ENCODE measurements at regions not wholly inside any gene's neighbourhood (a gene's known extent, or its start where the extent isn't known, plus 50 kb on each side); places are given as distances from the start of the nearest gene placed in this dataset.
"Not testable (repeated sequence)": the region's sequence is repeated elsewhere in the genome, so short reads cannot be mapped to it uniquely, and the experiment has no call there.

DNA sequence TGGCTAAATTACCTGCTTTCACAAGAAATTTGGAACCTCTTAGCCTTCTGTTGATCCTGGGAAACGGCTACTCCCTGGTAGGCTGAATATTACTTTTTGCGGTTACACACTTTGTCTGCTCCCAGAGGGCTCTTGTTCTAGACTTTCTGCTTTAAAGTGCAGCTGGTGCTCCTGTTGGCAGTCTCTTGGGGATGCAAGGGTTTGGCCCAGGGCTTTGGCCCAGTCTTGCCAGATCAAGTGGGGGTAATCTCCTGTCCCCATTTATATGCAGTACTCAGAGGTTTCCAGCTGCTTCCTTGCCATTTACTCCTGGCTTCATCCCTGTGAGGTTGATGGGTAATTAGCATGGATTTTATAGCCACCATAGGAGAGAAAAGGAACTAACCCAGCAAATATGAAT is 558.2 kb upstream of the MIS18BP1 start:
- no peak for DNase-seq

DNA sequence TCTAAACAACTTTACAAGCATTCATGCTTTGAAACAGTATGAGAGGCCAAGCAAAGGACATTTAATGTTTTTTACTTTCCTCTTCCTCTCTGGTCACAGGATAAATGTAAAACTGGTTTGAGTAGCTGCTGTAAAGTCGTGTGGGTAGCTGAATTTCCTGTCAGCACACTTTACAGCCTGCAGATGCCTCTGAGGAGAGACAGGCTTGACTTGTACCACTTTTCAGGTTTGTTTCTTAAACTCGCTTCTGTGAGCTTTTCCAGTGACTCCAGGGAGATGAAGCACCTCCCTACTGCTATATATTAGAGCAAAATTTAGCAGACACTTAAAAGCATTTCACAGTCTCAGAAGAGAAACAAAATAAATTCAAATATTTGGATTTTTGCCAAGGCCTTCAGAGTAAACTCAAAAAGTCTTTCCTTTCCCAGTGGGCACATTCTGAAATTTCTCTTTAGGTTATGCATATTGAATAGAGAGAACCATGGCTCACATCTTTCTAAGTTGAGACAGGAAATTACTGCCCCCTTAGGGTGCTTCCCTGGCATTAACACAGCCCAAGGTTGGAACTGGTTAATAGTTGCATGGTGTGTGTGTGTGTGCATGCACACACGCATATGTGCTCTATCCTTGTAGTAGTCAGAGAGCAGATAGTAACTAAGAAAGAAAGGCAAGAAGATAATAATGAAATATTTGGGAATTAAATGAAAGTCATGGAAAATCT is 557.3 kb upstream of the MIS18BP1 start:
- no peak for DNase-seq

GRCh38 chr14:45807178-45807899 is 554.3 kb upstream of the MIS18BP1 start:
- no peak for DNase-seq

DNA sequence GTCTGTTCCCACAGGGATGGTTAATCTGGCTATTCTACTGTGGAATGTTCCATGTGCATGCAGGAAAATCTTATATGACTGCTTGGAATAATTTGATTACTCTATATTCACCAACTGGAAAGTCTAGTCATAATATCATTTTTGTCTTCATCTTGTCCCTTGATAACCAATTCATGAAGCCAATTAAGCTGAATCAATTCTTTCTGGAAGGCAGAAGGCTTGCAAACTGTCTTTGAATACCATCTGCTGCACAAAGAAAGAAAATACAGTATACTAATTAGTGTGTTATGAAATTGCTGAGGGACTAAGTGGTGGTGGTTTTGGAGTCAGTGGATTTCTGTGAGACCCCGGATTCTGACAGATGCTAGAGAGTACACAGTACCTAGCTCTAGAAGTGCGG is 546.5 kb upstream of the MIS18BP1 start:
- DNase-seq = no peak

DNA sequence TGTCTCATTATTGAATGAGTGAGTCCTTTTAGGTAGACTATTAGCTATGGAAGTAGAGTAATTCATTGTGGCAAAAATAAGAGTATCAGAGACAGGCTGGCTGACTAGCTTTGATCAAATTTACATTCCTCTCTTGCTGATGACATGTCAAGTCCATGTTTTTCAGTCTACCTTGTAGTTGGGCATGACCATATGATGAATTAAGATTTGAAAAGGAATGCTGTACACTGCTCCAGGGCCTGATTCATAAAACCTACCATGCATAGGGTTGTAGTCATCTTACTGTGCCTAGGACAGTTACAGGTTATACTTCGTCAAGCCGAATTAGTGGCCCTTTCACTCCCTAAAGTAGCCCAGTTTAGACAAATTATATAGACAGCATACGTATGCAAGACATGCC is 545.7 kb upstream of the MIS18BP1 start:
- DNase-seq = no peak

DNA sequence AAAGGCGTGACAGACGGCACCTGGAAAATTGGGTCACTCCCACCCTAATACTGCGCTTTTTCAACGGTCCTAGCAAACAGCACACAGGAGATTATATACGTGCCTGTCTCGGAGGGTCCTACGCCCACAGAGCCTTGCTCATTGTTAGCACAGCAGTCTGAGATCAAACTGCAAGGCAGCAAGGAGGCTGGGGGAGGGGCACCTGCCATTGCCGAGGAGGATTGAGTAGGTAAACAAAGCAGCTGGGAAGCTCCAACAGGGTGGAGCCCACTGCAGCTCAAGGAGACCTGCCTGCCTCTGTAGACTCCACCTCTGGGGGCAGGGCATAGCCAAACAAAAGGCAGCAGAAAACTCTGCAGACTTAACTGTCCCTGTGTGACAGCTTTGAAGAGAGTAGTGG is 543.0 kb upstream of the MIS18BP1 start:
- DNase-seq = not testable (repeated sequence)

GRCh38 chr14:45793081-45793480 is 540.1 kb upstream of the MIS18BP1 start:
- DNase-seq = no peak

GRCh38 chr14:45790293-45790692 is 537.3 kb upstream of the MIS18BP1 start:
- no peak for DNase-seq

DNA sequence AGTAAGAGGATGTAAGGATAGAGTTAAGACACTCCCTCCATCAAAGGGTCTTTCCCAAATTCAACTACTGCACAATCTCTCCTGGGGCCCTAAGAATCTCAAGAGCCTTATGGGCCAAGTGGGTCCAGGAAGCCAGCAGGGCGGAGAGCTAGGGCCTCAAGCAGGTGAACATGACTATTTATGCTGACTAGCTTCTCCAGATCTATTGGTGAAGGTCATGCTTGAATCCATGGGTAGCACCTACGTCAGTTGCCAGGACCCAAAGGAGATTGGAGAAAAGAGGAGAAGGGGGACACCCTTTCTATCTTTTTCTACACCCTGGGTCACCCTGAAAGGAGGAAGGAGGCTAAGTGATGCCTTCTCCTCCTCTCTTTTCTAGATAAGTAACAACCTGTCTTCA is 534.2 kb upstream of the MIS18BP1 start:
- no peak for DNase-seq

DNA sequence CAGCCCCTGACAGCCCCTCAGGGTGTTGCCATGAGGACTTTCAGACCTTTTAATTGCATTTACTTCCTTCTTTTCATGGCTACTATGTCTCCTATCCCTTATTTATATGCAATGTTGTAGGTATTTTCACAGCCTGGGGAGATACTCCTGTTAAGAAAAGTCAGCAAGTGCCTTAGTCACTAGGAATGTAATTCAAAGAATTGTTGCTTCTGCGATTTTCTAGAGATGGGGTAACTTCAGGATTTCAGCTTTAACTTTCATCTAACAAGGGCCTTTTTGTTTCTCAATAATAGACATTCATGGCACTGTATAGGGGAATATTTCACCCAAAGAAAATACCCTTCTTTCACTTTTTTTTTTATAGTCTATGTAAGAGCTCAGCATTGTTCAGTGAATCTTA is 533.3 kb upstream of the MIS18BP1 start:
- no peak for DNase-seq

DNA sequence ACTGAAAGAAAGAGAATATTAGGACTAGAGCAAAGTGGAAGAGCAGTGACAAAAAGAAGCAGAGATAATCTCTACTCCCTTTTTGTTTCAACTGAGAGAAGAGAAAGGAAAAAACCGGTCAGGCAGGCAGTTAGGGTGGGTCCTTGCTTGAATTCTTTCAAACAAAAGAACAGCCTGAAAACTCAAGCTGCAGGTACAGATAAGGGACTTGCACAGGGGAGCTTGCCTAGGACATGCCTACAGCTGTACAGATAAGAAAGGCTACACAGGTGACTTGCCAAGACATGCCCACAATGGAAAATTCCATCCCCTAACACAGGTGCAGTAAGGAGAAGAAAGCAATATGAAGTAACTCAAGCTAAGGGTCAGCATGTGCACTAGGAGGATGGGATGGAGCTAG is 532.2 kb upstream of the MIS18BP1 start:
- DNase-seq = no peak

DNA sequence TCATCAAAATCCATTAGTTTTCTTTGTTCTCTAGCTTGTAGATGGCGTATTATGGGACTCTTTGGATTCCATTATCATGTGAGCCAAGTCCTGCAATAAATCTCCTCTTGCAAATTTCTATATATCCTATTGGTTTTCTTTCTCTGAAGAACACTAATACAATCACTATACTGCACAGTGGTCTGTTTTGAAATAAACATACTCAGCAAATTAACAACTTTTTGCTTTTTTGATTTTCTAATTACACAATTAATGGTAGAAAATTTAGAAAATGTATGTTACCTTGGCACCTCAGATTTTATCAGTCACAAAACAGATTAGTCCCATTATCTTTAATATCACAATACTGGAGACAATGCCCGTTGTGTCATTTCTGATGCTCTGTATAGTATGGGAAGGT is 513.2 kb upstream of the MIS18BP1 start:
- DNase-seq = no peak

GRCh38 chr14:45757655-45758054 is 504.7 kb upstream of the MIS18BP1 start:
- no peak for DNase-seq

DNA sequence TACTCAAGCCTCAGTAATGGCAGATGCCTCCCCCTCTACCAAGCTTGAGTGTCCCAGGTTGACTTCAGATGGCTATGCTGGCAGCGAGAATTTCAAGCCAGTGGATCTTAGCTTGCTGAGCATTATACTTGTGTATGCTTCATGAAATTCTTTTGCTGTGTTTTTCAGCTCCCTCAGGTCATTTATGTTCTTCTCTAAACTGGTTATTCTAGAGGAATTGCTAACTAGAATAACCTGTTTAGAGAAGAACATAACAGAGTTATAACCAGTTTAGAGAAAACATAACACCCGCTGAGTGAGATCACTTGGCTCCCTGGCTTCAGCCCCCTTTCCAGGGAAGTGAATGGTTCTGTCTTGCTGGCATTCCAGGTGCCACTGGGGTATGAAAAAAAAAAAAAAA is 503.4 kb upstream of the MIS18BP1 start:
- not testable (repeated sequence) for DNase-seq

- DNase-seq = no peak
Observed at GRCh38 chr14:45743884-45744283, 490.9 kb upstream of the MIS18BP1 start.

- no peak for DNase-seq
Observed at GRCh38 chr14:45742187-45742586, 489.2 kb upstream of the MIS18BP1 start.

DNA sequence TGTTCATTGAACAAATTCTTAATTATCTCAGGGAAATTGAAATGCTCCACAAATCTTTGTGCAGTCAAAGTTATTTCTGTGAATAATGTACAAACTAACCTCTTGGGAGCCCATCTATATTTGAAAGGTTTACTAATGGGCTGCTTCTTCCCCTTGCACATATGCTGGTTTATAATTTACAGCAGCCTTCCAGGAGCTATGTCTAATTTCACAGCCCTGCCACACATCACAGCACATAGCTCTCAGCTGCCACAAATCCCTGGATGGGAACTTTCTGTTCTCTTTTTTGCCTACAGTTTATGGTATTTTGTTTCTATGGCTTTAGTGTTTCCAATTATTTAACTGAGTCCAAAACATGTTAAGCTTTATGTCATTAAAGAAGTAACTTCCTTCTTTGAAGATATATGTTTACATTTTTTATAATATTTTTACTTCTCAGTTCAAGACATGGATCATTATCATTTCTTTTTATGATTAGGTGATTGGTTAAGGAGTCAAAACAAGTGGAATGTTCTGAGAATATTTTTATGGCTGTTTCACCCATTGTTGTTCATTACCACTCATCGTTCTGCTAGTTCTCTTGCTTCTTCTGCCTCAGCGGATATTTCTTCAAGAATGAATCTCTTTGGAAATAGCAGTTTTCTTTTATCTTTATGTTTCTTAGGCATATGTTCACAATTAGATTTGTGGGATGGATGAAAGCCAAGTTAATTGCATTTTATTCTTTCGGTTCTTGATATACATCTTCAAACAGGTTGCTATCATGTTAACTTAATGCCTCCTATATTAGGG is 475.6 kb upstream of the MIS18BP1 start:
- no peak for DNase-seq

DNA sequence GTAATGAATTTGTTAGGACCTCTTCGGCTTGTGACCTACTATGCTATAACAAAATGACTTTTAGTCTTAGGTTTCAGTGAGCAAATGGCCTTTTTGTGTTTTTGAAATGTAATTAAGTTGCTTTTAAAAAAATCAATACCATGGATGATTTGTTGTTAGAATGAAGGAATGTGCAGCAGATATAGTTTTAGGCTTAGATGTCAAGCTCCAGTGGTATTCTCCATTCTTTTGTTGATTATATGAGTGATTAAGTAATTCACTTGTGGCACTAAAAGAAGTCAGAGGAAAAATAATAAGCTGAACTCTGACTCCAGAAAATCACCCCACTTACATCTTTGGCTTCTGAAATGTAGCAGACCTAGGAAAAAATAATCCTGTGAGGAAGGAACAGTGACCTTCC is 474.1 kb upstream of the MIS18BP1 start:
- DNase-seq = no peak

DNA sequence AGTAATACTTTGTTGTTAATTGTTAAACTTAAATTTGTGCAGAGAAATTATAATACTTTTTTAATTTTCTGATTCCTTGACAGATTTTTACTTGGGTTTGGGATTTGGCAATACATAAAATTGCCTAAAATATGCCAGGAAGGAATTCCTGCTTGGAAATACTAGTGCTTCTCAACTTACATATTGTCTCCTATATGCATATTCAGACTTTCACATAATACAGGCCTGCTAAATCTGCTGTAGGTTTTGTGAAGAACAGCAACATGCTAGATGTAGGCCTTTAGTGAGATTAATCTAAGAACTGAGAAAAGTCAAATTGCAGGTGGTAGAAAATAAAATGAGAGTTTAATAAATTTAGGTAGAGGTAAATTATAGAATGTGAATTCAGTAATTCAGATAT is 468.5 kb upstream of the MIS18BP1 start:
- DNase-seq = no peak

- no peak for DNase-seq
Observed at GRCh38 chr14:45716572-45716971, 463.6 kb upstream of the MIS18BP1 start.

- DNase-seq = no peak
Observed at GRCh38 chr14:45715946-45716345, 462.9 kb upstream of the MIS18BP1 start.

GRCh38 chr14:45709541-45709940 is 456.5 kb upstream of the MIS18BP1 start:
- no peak for DNase-seq

DNA sequence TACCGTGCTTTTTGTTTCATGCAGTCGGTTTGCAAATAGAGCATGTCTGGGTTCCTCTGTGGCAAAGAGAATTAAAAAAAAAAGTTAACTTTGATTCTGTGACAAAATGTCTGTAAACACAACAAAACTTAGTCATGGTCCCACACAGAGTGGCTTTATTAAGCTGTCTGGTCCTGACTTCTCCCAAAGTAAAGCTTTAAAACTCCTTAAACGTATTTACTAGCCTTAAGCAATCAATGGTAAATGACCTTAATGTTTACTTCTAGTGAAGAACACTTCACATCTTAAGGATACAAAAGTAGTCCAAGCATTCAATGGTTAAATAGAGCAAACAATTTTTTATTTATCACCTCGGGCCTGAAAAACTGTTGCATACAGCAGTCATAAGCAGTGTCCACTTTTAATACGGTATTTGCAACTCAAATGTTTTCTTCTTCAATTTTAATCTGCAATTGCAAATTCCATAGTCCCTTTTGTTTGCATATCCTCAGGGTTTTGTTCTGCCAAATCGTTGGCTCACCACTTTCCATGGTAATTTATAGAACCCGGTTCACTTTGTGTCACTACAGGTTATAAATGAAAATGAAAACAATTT is 453.0 kb upstream of the MIS18BP1 start:
- no peak for DNase-seq

GRCh38 chr14:45699471-45699870 is 446.5 kb upstream of the MIS18BP1 start:
- DNase-seq = no peak
